Fibroblast of skin of right quadriceps (primary cell): ENCODE measurements at regions not wholly inside any gene's neighbourhood (a gene's known extent, or its start where the extent isn't known, plus 50 kb on each side); places are given as distances from the start of the nearest gene placed in this dataset.
A peak's percentile ranks its signal among the peaks of the same experiment; 100 is the strongest.
"Not testable (repeated sequence)": the region's sequence is repeated elsewhere in the genome, so short reads cannot be mapped to it uniquely, and the experiment has no call there.

ENCODE experiments used
- DNase-seq: peaks from one replicate; pipeline ENCODE4 v3.0.0-alpha.2; 2013

DNA sequence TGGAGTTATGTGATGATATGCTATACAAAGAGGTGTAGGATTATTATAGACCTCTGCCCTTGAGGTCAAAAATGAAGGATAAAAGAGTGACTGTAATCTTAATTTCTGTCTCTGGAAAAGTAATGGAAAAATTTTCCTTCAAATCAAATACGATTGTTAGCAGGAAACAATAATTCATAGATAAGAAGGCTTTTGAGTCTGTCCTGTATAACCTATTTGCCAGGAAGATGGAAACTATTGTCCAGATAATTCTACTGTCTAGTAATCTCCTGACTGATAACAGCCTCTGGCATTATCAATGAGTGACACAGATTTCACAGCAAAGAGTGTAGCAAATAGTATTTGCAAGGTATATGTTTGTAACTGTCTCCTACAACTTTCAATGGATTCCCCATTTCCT lies 307.8 kb downstream of the MTX2 start:
- DNase-seq = no peak

DNA sequence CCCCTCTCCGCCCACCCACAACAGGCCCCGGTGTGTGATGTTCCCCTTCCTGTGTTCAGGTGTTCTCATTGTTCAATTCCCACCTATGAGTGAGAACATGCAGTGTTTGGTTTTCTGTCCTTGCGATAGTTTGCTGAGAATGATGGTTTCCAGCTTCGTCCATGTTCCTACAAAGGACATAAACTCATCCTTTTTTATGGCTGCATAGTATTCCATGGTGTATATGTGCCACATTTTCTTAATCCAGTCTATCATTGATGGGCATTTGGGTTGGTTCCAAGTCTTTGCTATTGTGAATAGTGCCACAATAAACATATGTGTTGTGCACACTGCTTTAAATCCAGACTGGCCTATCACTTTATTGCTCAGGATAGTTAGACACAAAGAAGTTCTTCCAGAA lies 309.1 kb downstream of the MTX2 start:
- not testable (repeated sequence) for DNase-seq

DNA sequence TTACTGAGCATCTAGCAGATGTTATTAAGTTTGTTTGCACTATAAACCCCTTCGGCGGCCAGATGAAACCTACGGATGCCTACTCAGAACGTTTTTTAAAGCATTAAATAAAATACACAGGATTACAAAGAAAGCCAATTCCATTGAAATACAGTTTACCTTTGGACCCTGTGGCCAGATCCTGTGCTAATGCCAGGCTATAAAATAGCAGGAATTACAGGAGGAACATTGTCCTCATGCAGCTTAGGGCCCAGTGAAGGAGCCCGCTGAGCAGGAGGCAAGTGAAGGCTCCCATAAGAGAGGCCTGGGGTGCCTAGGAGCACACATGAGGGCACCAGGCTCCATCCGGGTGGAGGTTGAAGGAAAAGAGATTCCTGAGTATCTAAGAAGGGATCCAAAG lies 310.4 kb downstream of the MTX2 start:
- DNase-seq = no peak

DNA sequence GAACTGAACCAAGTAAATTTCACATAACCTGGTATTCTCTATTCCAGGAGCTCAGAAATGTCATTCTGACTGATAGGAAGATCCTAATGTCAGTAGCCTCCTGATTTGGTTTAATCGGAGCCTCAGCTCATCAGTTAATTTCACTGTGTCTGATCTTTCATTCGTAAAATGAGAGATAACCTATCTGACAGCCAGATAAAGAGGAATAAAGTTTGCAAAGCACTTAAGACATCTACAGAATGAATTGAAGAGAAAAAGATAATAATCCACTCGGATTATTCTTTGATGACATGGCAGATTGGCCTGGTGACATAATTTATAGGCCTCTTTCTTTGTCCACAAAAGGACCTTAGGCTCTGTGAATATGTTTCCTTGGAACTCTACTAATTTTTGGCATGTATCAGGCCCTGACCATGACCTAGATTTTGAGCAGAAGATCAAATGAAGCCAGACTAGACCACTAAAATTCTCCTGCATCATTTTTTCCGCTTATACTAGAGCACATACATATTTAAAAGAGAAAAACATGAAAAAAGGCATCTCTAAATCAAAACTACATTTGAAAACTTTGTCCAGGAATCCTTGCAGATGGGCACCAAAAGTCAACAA lies 312.4 kb downstream of the MTX2 start:
- peak; percentile 29 for DNase-seq

DNA sequence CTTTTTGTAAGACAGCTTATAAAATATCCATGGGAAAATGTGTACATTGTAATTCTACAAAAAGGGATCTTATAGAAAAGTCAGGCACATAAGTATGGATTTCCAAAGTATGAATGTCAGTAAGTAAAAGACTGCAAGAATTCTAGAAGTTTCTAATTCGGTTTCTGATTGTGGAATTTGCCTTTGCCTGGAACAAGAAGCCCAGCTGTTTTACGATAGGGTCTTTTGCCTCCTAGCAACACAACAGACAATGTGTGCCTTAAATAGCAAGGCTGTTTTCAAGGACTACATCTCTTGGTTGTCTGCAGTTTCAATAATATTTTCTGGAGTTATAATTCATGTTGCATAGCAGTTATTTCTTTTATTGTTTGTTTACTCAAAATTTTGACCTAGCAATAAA lies 312.9 kb downstream of the MTX2 start:
- no peak for DNase-seq

DNA sequence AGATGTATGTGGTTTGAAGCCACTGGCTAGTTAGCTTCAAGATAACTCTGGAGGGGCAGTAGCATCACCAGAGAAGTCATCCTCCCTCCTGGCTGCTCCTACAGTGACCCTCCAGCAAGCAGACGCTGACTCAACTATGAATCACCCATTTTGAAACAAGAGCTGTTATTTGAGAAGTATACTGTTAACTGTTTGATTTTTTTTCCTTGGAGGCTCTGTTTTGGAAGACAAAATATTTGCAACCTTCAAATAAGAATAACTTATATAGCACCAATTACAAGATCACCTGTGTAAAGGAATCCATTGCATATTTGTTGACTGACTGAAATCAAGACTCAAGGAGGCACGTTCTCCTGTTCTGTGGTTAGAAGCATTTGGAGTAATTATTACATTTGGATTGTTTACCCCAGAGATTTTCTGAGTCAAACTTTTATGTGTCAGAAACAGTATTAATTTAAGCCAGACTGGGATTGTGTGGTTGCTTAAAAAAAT lies 313.8 kb downstream of the MTX2 start:
- peak; percentile 95 for DNase-seq

DNA sequence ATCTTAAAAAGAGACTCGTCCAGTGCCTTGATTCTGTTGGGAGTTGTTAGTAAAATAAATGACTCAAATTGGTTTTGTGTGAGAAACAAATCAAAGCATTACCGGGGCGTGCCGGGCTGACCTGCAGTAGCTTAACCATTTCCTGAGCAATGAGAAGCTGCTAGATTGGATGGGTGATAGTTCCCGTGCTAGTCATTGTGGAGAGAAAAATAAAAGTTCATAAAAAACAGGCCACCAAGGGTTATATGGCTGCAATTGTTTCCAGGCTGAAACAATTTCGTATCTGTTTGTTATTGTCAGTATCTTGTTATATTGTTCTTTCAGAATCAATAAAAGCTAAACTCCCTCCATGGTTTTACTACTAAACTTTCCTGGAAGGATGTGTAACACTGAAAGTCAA lies 314.4 kb downstream of the MTX2 start:
- peak; percentile 72 for DNase-seq

DNA sequence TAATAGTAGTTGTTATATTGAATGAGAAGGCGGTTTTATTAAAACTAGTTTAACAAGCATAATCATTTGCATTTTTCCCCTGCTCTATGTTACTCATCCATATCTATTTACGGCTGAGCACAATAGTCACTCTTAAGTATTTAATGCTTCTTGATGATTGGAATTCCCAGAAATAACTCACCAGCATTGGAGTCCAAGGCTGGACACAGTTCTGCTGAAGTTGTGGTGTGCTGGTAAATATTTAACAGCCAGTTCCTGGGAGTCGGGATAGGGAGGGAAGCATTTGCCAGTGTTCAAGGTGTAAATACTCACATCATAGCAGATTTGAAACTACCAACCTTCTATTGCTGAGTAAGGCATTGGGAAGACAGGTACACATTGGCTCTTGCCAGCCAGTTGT lies 315.1 kb downstream of the MTX2 start:
- DNase-seq = peak; percentile 80

- no peak for DNase-seq
Observed at GRCh38 chr2:176585291-176585690, 316.0 kb downstream of the MTX2 start.

DNA sequence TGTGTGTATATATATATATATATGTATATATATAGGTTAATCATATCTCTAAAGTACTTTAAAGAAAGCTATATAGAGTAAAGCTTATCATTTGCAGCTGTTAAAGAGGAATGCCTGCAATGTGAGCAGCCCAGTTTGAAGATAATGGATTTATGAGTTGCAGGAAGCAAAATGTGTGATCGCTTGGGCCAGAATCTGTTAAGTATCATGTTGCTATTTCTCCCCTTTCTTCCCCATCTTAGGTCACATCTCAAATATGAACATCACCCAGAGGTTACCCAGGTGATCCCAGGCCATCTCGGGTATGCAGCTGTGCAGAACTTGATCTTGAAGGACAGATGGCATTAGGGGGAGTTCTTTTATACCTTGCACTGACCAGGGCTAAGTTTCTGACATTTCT lies 316.5 kb downstream of the MTX2 start:
- peak; percentile 43 for DNase-seq

GRCh38 chr2:176589287-176589686 lies 320.0 kb downstream of the MTX2 start:
- no peak for DNase-seq

GRCh38 chr2:176589825-176590440 lies 320.7 kb downstream of the MTX2 start:
- peak; percentile 17 for DNase-seq

GRCh38 chr2:176592216-176592615 lies 323.0 kb downstream of the MTX2 start:
- no peak for DNase-seq

DNA sequence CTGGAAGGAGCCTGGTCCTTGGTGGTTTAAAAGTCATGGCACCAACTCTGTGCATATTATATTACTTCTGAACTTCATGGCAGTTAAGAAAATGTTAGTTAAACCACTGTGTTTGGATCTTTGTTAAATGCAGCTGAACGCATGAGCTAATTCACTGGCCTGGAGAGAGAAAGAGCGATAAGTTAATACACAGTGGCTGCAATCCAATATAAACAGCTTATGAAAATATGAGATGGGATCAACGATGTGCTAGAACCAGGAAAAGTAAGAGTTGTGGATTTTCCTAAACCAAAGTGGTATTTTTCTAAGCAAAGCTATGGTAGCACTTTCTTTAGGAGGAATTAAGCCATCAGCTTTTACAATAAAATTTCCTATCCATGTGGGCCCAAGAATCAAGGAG lies 326.7 kb downstream of the MTX2 start:
- no peak for DNase-seq

- DNase-seq = no peak
Observed at GRCh38 chr2:176597916-176598315, 328.7 kb downstream of the MTX2 start.

- no peak for DNase-seq
Observed at GRCh38 chr2:176598351-176598750, 329.1 kb downstream of the MTX2 start.

- DNase-seq = no peak
Observed at GRCh38 chr2:176599796-176600485, 330.7 kb downstream of the MTX2 start.

DNA sequence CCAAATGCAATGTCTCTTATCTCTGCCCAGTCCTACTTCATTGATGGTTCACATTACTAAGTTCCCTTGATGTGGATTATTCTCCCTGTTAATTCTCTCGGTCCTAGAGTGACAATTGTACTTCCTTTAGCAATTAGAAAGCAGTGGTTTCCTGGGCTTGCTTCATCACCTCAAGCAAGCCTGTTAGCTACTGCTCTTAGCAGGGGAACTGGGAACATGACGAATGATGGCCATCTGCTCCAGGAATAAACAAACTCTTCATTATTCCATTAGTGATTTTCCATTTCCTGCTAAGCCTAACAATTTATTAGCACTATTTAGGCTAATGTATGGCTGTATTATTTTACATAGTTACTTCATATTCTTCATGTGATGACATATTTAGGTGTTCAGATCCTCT lies 331.8 kb downstream of the MTX2 start:
- DNase-seq = no peak

DNA sequence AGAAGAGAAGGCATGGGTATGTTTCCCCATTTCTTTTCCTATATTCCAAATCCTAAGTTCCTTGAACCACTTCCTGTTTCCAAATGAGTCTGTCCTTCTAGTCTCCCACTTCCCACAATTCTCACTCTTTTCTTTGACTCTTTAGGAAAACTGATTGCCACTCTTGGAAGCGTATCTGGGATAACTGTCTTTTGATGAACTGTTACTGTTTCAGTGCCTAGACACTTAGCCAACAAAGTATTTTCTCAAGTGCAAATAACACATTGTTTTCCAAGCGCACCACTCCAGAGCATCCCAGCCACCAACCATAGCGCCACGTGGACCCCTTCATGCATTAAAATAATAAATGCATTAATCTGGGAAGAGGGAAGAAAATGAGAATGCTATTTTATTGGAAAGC lies 342.8 kb downstream of the MTX2 start:
- no peak for DNase-seq

DNA sequence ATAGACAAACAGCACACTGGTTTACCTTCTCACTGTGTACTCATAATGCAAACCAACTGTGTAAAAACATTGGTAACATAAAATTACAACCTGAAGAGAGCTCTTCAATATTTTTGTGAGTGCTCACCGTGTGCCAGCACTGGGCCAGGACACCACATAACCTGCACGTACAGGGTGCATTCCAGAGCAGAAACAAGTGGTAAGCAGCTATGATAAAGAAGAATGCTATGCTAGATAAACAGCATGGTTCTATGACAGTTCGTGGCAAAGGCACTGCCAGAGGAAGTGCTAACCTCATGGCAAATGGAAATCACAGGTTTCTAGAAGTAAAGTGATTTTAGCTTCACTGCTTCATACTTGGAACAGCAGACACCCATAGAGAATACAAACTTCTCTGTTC lies 343.5 kb downstream of the MTX2 start:
- DNase-seq = peak; percentile 62

GRCh38 chr2:176613323-176613987 lies 344.2 kb downstream of the MTX2 start:
- peak; percentile 91 for DNase-seq

DNA sequence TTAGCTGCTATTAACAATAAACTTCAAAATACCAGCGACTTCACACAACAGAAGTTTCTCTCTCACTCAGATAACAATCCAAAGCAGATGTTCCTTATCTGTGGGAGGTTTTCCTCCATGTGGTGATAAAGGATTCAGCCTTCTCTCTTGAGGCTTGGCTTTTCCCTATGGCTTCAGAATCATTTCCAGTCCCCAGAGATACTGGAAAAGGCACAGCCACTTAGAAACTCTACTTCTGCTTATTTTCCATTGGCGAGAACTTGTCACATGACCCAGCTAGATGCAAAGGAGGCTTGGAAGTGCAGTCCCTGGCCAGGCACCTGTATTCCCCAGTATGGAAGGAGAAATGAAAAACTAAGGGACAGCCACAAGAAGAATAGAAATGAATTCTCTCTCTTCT lies 344.8 kb downstream of the MTX2 start:
- no peak for DNase-seq

DNA sequence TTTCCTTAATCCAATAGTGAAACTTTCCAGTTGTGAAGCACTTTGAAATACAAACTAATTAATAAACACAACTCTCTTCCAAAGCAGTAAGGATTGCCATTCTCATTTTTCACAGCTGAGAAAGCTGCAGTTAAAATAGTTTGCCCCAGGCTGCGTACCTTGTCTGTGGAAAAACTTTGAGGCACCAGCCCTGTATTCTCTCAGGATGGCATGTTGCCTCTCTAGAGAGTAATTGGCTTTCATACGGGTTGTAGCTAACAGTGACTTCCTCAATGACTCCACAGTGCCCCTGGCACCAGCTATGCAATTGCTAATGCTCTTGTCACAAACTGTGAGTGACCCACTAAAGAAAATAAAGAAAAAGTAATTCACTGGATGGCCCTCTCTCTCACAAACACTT lies 345.7 kb downstream of the MTX2 start:
- DNase-seq = no peak

- DNase-seq = no peak
Observed at GRCh38 chr2:176619504-176619903, 350.3 kb downstream of the MTX2 start.
